ENCODE measurements at regions not wholly inside any gene's neighbourhood (a gene's known extent, or its start where the extent isn't known, plus 50 kb on each side); places are given as distances from the start of the nearest gene placed in this dataset.

DNA sequence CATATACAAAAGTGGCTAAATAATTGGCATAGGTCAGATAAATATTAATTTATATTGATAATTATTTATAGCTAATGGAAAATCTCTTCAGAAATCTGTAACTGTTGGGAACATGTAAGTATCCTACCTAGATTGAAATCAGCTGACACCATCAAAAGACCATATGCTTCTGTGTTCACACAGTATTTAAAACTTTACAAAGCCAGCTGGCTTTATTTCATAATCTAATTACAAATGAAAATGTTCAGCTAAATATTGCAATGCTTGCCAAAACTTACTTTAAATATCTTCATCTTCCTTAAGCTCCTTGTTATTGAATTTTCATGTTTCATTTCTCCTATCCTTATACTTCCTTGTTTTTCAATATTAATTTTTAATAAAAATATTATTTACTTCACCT, 190.9 kb upstream of the DOK6 start:
- TF ChIP-seq, protein P1, sequence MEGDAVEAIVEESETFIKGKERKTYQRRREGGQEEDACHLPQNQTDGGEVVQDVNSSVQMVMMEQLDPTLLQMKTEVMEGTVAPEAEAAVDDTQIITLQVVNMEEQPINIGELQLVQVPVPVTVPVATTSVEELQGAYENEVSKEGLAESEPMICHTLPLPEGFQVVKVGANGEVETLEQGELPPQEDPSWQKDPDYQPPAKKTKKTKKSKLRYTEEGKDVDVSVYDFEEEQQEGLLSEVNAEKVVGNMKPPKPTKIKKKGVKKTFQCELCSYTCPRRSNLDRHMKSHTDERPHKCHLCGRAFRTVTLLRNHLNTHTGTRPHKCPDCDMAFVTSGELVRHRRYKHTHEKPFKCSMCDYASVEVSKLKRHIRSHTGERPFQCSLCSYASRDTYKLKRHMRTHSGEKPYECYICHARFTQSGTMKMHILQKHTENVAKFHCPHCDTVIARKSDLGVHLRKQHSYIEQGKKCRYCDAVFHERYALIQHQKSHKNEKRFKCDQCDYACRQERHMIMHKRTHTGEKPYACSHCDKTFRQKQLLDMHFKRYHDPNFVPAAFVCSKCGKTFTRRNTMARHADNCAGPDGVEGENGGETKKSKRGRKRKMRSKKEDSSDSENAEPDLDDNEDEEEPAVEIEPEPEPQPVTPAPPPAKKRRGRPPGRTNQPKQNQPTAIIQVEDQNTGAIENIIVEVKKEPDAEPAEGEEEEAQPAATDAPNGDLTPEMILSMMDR (IDR thresholded peaks at IDR 0.05): no peak
- ATAC-seq (ENCODE audit: low FRiP score) (no peak), DNase-seq (ENCODE audit: low spot score) (no peak)

DNA sequence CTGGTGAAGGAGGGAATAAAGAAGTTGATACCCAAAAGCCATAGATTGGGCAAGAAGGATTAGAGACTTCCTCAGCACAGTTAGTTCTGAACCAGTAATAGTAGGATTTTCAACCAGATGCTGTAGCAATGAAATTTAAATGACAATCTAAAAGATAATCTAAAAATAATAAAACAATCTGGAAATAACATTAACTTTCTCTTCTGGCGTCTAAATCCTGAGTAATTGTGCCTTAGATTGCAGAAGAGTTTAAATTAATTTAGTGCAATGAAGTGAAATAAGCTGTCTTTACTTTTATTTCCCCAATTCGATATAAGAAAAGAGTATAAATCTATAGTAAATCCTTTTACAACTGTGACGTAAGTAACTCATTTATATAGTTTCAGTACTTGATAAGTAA, 186.8 kb upstream of the DOK6 start:
- TF ChIP-seq, protein P1 (IDR thresholded peaks at IDR 0.05): no peak
- no peak for DNase-seq (ENCODE audit: low spot score)
- no peak for ATAC-seq (ENCODE audit: low FRiP score)

DNA sequence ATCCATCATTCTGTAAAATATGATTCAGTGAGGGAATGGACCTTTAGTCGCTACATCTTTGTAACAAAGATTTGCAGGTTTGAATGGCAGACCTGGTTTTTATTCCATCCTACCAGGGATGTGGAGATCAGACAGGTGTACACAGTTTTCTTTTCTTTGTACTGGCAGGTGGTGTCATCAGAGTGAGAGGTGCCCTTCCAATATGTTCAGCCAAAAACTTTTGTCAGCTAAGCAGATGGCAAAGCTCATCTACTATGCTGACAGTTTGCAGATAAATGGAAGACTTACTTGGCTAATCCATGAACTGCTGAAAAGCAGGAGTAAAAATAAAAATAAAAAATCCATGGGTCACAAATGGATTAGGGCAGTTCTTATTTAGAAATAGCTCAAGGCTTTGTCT, 185.5 kb upstream of the DOK6 start:
- DNase-seq (ENCODE audit: low spot score) (no peak), ATAC-seq (ENCODE audit: low FRiP score) (no peak)
- TF ChIP-seq, protein P1 (IDR thresholded peaks at IDR 0.05): no peak

DNA sequence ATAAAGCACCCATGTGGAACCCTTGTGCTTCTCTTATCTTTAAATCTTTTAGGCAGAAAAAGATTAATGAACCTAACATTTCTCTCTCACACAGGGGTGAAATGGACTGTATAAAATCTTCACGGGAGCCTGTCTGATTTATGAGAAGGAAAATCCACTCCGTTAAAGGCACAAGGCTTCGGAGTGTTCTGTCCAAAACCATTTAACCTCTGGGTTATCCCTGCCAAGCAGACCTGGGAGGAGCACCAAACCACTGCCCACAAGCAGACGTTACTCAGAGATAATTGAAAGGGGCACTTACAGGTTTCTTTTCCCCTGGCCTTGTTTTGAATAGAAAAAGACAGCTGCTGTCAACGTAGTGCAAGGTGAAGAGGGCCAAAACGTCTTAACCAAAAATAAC, 184.4 kb upstream of the DOK6 start:
- TF ChIP-seq, protein P1 (IDR thresholded peaks at IDR 0.05): no peak
- ATAC-seq (ENCODE audit: low FRiP score) (no peak), DNase-seq (ENCODE audit: low spot score) (no peak)

DNA sequence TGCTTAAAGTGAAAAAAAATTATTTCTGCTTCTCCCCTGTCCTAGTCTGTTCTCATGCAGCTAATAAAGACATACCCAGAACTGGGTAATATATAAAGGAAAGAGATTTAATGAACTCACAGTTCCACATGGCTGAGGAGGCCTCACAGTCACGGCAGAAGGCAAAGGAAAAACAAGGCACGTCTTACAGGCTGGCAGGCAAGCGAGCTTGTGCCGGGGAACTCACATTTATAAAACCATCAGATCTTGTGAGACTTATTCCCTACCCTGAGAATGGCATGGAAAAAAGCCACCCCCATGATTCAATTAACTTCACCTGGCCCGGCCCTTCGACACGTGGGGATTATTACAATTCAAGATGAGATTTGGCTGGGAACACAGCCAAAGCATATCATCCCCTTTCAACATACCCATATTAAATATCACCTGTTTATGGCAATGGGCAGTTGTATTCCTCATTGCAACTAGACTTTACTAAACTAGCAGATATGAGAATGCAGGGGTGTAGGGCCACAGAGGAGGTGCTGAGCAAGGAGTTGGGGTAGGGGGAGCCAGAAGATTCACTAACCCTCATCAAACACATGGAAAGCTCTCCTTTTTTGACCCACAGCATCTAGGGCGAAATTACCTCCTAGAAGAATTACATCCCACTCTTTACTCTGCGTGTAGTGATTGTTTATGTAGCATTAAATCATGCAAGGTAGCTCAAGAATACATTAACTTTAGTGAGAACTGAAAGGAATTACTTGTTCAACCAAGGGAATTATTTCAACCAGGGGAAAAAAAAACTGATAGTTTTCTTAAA, 183.3 kb upstream of the DOK6 start:
- TF ChIP-seq, protein P1 (IDR thresholded peaks at IDR 0.05): no peak
- ATAC-seq (ENCODE audit: low FRiP score): no peak

DNA sequence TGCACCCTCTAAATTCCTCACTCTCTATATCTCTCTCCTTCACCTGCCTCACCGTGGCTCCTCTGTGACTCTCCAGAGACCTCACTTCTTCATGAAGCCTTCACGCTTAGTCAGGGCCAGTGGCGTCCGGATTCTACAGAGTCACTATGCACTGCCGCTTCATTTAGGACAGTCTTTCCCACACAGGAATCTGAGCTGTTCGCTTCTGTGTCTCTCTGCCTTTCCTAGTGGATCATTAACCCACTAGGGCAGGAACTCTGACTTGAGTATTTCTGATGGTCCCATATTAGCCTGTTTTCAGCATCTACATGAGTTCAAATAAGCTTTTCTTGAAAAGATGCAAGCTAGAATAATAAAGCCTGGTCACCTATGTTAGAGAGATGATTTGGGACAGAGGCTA, 180.2 kb upstream of the DOK6 start:
- DNase-seq (ENCODE audit: low spot score) (no peak), ATAC-seq (ENCODE audit: low FRiP score) (no peak)
- TF ChIP-seq, protein P1 (IDR thresholded peaks at IDR 0.05): no peak

More for the DNA sequence above, 183.3 kb upstream of the DOK6 start:
- no peak for DNase-seq (ENCODE audit: low spot score)

DNA sequence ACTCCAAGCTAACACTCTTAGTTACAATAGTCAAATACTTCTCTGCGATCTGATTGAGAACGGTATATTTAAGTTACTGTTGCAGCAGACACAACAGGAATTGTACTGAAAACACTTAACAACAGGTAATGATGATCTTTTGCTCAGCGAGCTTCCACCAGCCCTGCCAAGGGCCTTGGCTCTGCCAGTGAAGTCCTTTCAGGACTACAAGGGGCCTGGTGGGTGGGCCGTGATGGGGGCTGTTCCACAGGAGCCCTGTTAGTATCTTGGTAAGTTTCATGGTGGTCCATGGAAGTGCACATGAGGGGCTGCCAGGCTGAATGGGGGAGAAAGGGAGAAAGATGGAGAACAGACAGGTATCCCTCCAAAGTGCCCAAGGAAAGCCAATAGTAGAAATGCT, 178.6 kb upstream of the DOK6 start:
- no peak for DNase-seq (ENCODE audit: low spot score)
- no peak for ATAC-seq (ENCODE audit: low FRiP score)

More for the DNA sequence above, 178.6 kb upstream of the DOK6 start:
- TF ChIP-seq, protein P1 (IDR thresholded peaks at IDR 0.05): no peak

Data from omental fat pad (tissue), 3 donors.